Breast epithelium (tissue), 4 donors: ENCODE measurements at regions not wholly inside any gene's neighbourhood (a gene's known extent, or its start where the extent isn't known, plus 50 kb on each side); places are given as distances from the start of the nearest gene placed in this dataset.
"Not testable (repeated sequence)": the region's sequence is repeated elsewhere in the genome, so short reads cannot be mapped to it uniquely, and the experiment has no call there.

ENCODE experiments used
- DNase-seq, 2 donors: peaks; one replicate each; pipeline ENCODE4 v3.0.0-alpha.2; 2019; ENCODE audit warnings: low spot score in 2 of 2
- H3K27ac ChIP-seq, 2 donors: fragments of 200-600 bp; sonication (generic) in 1 of 2; one replicate each; pipeline ENCODE4 v1.5.1; 2016 to 2019; ENCODE audit warnings: mild to moderate bottlenecking in 1 of 2
- H3K27me3 ChIP-seq, 2 donors: fragments of 200-600 bp; sonication (generic) in 1 of 2; one replicate each; pipeline versions ENCODE4 v1.5.1 to v1.6.0; 2017 to 2019; ENCODE audit warnings: control low read depth in 1 of 2, mild to moderate bottlenecking in 1 of 2
- H3K36me3 ChIP-seq: fragments of 200-600 bp; one replicate; pipeline ENCODE4 v1.5.1; 2019
- H3K4me1 ChIP-seq, 2 donors: fragments of 200-600 bp; sonication (generic); one replicate each; pipeline ENCODE4 v1.5.1; 2016 to 2019; ENCODE audit warnings: control low read depth in 1 of 2
- H3K4me3 ChIP-seq, 3 donors: fragments of 200-600 bp; sonication (generic); 1 replicate in 2 of 3; 2 replicates in 1 of 3; pipeline ENCODE4 v1.5.1; 2016 to 2019; ENCODE audit warnings: mild to moderate bottlenecking in 3 of 3, moderate library complexity in 2 of 3
- H3K9me3 ChIP-seq, 2 donors: fragments of 200-600 bp; sonication (generic) in 1 of 2; one replicate each; pipeline ENCODE4 v1.5.1; 2016 to 2019; ENCODE audit warnings: control low read depth in 1 of 2
- POLR2A ChIP-seq: fragments of 450-650 bp; IDR thresholded peaks from one replicate; pipeline ENCODE4 v1.6.1; 2016; ENCODE audit warnings: antibody characterized with exemption, mild to moderate bottlenecking, moderate library complexity
- POLR2AphosphoS5 ChIP-seq, 3 donors: sonication (generic); formaldehyde crosslinking; IDR thresholded peaks; one replicate each; pipeline ENCODE4 v1.6.1; 2017; ENCODE audit warnings: antibody characterized with exemption in 3 of 3
- intact Hi-C: fragments of 100-400 bp; cut with DNase I; formaldehyde crosslinking; loops from one replicate; pipeline ENCODE4 v1.15.1; 2023; ENCODE audit warnings: low total_unique reads
- TF ChIP-seq, protein P1 (sequence below), 3 donors: fragments of 450-650 bp; IDR thresholded peaks; one replicate each; pipeline ENCODE4 v1.5.1; 2016 to 2017; ENCODE audit warnings: antibody characterized with exemption in 3 of 3, mild to moderate bottlenecking in 3 of 3, moderate library complexity in 3 of 3

GRCh38 chr4:159024266-159024665 is 78.6 kb upstream of the RAPGEF2 start:
- Histone ChIP-seq H3K4me3 (no peak overlapping the region), H3K27me3 (no peaks in the 10 kb centered on the region), H3K27ac (no peak overlapping the region), H3K36me3 (no peaks in the 10 kb centered on the region), H3K9me3 (no peaks in the 10 kb centered on the region), H3K4me1 (no peaks in the 10 kb centered on the region)
- intact Hi-C loops: no loop called here
- DNase-seq: no peak
- TF ChIP-seq POLR2AphosphoS5 (IDR thresholded peaks at IDR 0.05): no peak
- TF ChIP-seq POLR2A: no peak
- TF ChIP-seq, protein P1, sequence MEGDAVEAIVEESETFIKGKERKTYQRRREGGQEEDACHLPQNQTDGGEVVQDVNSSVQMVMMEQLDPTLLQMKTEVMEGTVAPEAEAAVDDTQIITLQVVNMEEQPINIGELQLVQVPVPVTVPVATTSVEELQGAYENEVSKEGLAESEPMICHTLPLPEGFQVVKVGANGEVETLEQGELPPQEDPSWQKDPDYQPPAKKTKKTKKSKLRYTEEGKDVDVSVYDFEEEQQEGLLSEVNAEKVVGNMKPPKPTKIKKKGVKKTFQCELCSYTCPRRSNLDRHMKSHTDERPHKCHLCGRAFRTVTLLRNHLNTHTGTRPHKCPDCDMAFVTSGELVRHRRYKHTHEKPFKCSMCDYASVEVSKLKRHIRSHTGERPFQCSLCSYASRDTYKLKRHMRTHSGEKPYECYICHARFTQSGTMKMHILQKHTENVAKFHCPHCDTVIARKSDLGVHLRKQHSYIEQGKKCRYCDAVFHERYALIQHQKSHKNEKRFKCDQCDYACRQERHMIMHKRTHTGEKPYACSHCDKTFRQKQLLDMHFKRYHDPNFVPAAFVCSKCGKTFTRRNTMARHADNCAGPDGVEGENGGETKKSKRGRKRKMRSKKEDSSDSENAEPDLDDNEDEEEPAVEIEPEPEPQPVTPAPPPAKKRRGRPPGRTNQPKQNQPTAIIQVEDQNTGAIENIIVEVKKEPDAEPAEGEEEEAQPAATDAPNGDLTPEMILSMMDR (IDR thresholded peaks at IDR 0.05): no peak

DNA sequence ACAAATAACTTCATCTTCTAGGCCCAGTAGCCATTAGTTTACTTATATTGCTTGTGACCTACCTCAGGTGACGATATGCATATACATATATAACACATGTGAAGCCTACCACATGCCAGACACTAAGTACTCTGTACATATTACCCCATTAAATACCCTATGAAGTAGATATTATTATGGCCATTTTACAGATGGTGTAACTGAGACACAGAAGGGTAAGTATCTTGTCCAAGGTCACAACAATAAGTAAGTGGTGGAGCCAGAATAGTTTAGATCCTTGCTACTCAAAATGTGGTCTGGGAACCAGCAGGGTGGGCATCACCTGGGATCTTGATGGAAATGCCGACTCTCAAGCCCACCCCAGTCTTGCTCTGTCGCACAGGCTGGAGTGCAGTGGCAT is 78.1 kb upstream of the RAPGEF2 start:
- Histone ChIP-seq H3K36me3 (no peaks in the 10 kb centered on the region), H3K27ac (no peak overlapping the region), H3K4me3 (no peak overlapping the region), H3K9me3 (no peaks in the 10 kb centered on the region), H3K4me1 (no peaks in the 10 kb centered on the region), H3K27me3 (no peaks in the 10 kb centered on the region)
- no peak for DNase-seq
- TF ChIP-seq POLR2AphosphoS5 (IDR thresholded peaks at IDR 0.05) (no peak), POLR2A (no peak)
- TF ChIP-seq, protein P1 (IDR thresholded peaks at IDR 0.05): no peak
- intact Hi-C loops: no loop called here

GRCh38 chr4:159026329-159026728 is 76.5 kb upstream of the RAPGEF2 start:
- Histone ChIP-seq H3K27me3 (no peaks in the 10 kb centered on the region), H3K4me1 (no peaks in the 10 kb centered on the region), H3K4me3 (no peak overlapping the region), H3K27ac (no peak overlapping the region), H3K36me3 (no peaks in the 10 kb centered on the region), H3K9me3 (no peaks in the 10 kb centered on the region)
- TF ChIP-seq, protein P1 (IDR thresholded peaks at IDR 0.05): no peak
- TF ChIP-seq POLR2A (no peak), POLR2AphosphoS5 (IDR thresholded peaks at IDR 0.05) (no peak)
- no peak for DNase-seq
- intact Hi-C loops: no loop called here

- H3K27me3 ChIP-seq: no peaks in the 10 kb centered on the region
- H3K27ac ChIP-seq: no peak overlapping the region
- intact Hi-C loops: no loop called here
- DNase-seq: no peak
- H3K9me3 ChIP-seq: no peaks in the 10 kb centered on the region
- H3K36me3 ChIP-seq: no peaks in the 10 kb centered on the region
- no peaks in the 10 kb centered on the region for H3K4me1 ChIP-seq
- H3K4me3 ChIP-seq: no peak overlapping the region
- no peak for TF ChIP-seq POLR2AphosphoS5 (IDR thresholded peaks at IDR 0.05)
Observed at GRCh38 chr4:159027535-159027934, 75.3 kb upstream of the RAPGEF2 start.

- Histone ChIP-seq H3K27ac (no peak overlapping the region), H3K4me1 (no peaks in the 10 kb centered on the region), H3K27me3 (no peaks in the 10 kb centered on the region), H3K9me3 (no peaks in the 10 kb centered on the region), H3K4me3 (no peak overlapping the region), H3K36me3 (no peaks in the 10 kb centered on the region)
- intact Hi-C loops: no loop called here
- no peak for DNase-seq
- TF ChIP-seq, protein P1 (IDR thresholded peaks at IDR 0.05): no peak
- TF ChIP-seq POLR2A (no peak), POLR2AphosphoS5 (IDR thresholded peaks at IDR 0.05) (no peak)
Observed at GRCh38 chr4:159029481-159029880, 73.4 kb upstream of the RAPGEF2 start.

DNA sequence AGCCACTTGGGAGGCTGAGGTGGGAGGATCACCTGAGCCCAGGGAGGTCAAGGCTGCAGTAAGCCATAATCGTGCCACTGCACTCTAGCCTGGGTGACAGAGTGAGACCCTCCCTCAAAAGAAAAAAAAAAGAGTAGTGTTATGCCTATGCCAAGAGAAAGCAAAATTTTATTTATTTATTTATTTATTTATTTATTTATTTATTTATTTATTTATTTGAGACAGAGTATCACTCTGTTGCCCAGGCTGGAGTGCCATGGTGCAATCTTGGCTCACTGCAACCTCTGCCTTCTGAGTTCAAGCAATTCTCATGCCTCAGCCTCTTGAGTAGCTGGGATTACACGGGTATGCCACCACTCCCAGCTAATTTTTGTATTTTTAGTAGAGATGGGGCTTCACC is 72.6 kb upstream of the RAPGEF2 start:
- H3K36me3 ChIP-seq, H3K27me3 ChIP-seq, DNase-seq, H3K9me3 ChIP-seq, H3K4me3 ChIP-seq, H3K4me1 ChIP-seq, intact Hi-C loops, H3K27ac ChIP-seq: not testable (repeated sequence)
